GM13977 (cell line): ENCODE measurements at regions not wholly inside any gene's neighbourhood (a gene's known extent, or its start where the extent isn't known, plus 50 kb on each side); places are given as distances from the start of the nearest gene placed in this dataset.

Experiments used
- DNase-seq: peaks from one replicate; pipeline ENCODE4 v3.0.0; 2012; ENCODE audit warnings: low spot score
- in situ Hi-C: fragments of 300-500 bp; cut with MboI; formaldehyde crosslinking; loops from one replicate; pipeline ENCODE4 v1.12.0; 2022; ENCODE audit warnings: low sequenced_read_pairs, low pct_unique_long_range_greater_than_20kb, mixed read lengths, inconsistent platforms; ENCODE audit not compliant: unreplicated experiment
- TF ChIP-seq, protein P1 (sequence below): IDR thresholded peaks from 2 replicates; pipeline ENCODE4 v1.5.1; 2012; ENCODE audit warnings: mild to moderate bottlenecking, control low read depth; ENCODE audit not compliant: insufficient read depth; ENCODE audit errors: extremely low read depth, missing control alignments

DNA sequence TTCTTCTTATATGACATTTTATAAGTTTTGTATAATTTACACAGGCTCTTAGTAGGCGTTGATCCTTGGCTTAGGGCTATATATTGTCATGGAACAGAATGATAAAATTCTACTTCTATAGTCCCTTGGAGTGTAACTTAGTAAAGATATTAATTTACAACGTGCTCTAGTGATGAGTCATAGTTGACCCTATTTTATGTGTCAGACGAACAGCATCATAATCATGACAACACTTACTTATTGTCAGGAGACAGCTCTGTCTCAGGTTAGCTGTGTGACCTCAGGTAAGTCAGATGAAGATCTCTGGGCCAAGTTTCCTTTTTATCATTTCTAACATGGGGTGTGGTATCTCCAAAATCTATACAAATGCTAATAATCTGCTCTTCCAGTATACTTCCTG, 473.5 kb downstream of the UTRN start:
- in situ Hi-C loops = no loop called here
- DNase-seq = no peak
- TF ChIP-seq, protein P1, sequence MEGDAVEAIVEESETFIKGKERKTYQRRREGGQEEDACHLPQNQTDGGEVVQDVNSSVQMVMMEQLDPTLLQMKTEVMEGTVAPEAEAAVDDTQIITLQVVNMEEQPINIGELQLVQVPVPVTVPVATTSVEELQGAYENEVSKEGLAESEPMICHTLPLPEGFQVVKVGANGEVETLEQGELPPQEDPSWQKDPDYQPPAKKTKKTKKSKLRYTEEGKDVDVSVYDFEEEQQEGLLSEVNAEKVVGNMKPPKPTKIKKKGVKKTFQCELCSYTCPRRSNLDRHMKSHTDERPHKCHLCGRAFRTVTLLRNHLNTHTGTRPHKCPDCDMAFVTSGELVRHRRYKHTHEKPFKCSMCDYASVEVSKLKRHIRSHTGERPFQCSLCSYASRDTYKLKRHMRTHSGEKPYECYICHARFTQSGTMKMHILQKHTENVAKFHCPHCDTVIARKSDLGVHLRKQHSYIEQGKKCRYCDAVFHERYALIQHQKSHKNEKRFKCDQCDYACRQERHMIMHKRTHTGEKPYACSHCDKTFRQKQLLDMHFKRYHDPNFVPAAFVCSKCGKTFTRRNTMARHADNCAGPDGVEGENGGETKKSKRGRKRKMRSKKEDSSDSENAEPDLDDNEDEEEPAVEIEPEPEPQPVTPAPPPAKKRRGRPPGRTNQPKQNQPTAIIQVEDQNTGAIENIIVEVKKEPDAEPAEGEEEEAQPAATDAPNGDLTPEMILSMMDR = no peak

DNA sequence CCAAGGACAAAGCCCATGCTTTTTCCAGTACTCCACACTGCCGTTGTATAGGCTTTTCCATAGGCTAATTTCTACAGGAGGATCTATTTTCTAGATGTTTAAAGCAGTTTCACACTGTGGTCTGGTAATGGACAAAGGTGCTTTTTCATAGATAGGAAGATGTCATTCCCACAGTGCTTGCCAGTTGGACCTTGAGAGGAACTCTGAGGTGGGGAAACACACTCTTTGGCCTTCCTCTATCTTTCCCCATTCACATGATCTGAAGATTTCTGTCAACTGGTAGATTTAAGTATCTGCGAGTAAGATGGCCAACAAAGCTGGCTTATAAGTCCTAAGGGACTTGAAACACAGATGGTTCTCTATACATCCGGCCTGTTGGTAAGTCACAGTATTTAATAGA, 477.3 kb downstream of the UTRN start:
- in situ Hi-C loops = no loop called here
- no peak for DNase-seq
- TF ChIP-seq, protein P1 = no peak

DNA sequence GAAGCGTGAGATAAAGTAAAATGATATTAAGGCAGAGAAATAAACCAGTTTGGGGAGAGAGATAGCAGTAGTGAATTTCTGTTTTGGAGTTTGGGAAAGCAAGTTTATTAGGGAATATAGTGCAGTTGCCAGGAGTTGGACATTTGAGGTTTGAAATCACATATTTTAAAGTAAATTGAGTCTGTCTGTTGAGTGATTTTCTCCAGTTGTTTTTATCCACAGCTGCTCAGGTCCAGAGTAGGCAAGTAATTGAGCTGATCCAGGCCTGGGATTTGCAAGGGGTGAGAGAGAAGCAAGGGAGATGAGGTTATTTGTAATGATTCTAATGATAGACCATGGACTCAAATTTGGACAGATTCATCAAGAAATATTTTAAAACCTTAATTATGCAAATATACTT, 481.9 kb downstream of the UTRN start:
- in situ Hi-C loops = no loop called here
- no peak for DNase-seq
- TF ChIP-seq, protein P1 = no peak

DNA sequence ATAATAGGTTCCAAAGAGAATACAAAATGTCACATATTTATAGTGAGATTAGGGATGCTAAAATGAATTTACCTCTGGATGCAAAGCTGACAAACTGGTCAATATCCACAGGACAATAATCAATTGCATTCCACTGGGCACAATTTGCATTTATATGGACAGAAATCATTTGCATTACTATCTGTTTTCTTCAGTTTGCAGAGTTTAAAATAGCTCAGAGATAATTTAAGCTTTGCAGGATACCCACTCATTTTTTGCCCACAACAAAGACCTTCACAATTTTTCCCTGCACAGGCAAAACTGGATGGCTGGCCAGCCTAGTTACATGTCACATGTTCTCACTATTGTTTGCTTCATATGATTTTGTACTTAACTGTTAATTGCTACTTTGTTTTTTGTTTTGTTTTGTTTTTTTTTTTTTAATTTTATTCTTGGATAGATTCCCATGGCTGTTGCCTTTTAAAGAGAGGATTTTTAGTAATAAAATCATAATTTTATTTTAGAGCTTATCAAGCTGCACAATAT, 483.5 kb downstream of the UTRN start:
- TF ChIP-seq, protein P1 = no peak
- in situ Hi-C loops = no loop called here
- no peak for DNase-seq

DNA sequence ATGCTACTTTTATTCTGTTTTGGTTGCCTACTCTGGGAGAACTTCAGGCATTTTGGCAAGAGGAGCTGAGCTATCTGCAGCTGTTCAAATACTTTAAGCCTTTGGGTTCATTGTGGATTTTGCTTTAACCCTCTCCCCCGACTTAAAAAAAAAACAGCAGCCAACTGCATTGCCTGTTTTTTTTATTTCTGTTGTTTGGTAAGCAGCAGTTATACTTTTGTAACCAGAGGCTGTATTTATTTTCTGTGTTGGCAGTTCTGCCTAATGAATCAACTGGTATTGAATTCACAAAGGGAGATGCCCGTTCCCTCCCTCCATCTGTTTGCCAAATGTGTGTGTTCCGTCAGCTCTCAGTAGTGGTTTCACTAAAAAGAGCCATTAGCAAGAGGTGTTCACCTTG, 484.0 kb downstream of the UTRN start:
- in situ Hi-C loops = no loop called here
- DNase-seq = no peak
- TF ChIP-seq, protein P1 = no peak

DNA sequence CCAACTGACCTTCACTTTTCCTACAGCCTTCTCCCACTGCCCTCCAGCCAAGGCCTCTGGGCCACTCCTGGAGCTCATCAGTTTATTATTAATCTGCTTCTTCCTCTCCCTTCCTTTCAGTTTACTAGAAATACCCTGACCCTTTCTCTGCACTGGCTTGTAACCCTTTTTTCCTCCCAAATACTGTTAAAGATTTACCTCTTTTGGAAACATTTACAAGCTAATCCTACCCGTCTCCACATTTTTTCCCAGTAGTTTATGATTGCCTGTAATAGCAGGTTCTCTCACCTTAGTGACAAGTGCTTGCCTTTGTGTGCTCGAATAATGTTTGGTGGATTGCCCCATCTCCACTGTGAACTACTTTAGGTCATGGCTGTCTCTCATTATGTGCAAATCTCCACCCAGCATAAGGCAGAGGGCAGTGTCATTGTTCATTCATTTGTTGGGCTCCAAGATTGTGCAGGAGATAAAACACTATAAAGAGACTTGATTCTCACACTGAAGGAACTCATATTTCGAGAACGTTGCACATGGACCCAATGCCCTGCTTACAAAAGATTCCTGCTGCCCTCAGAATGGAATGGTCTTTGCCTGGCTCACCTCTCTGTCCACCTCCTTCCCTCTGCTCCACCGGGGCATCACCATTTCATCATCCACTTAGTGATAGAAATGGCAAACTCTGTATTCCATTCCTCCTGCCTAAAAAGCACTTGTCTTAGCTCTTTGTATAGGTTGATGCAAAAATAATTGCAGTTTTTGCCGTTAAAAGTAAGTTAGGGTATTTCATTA, 491.1 kb downstream of the UTRN start:
- DNase-seq = no peak
- in situ Hi-C loops = no loop called here
- TF ChIP-seq, protein P1 = no peak

DNA sequence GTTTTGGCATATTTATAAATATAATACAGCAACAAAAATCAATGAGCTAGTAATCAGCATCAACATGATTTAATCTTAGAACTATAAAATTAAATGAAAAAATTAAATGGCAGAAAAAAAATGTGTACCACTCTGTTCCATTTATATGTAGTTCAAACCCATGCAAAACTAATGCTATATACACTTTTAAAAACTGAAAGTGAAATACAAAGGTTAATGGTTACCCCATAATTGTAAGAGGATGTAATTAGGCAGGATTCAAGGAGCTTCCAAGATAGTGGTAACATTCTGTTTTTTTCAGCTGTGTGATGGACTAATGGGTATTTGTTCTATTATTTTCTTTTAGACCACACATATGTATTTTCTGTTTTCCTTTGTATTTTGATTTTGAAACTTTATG, 492.1 kb downstream of the UTRN start:
- DNase-seq = no peak
- TF ChIP-seq, protein P1 = no peak
- in situ Hi-C loops = no loop called here
